Mesenchymal stem cell (in vitro differentiated cells and primary cell): ENCODE measurements at regions not wholly inside any gene's neighbourhood (a gene's known extent, or its start where the extent isn't known, plus 50 kb on each side); places are given as distances from the start of the nearest gene placed in this dataset.

ENCODE experiments used
- DNase-seq: peaks from one replicate; pipeline ENCODE4 v3.0.0-alpha.2; 2013
- H2AFZ ChIP-seq: one replicate; pipeline ENCODE4 v1.6.1; 2013; ENCODE audit warnings: low read depth, mild to moderate bottlenecking, control low read depth, inconsistent platforms, low read length, moderate library complexity
- H2AK5ac ChIP-seq: 2 replicates; pipeline ENCODE4 v1.6.1; 2013; ENCODE audit warnings: low read length, moderate library complexity, mild to moderate bottlenecking, inconsistent platforms; ENCODE audit not compliant: severe bottlenecking
- H2BK120ac ChIP-seq: one replicate; pipeline ENCODE4 v1.6.1; 2013; ENCODE audit warnings: low read depth, mild to moderate bottlenecking, inconsistent platforms, low read length, moderate library complexity
- H2BK12ac ChIP-seq, 2 experiments: one replicate each; pipeline ENCODE4 v1.6.1; 2013; ENCODE audit warnings: inconsistent platforms in 2 of 2, low read length in 2 of 2, mild to moderate bottlenecking in 2 of 2, moderate library complexity in 2 of 2, control low read depth in 1 of 2
- H2BK15ac ChIP-seq: one replicate; pipeline ENCODE4 v1.6.1; 2013; ENCODE audit warnings: mild to moderate bottlenecking, low read depth, inconsistent platforms; ENCODE audit not compliant: poor library complexity, severe bottlenecking
- H2BK5ac ChIP-seq: 2 replicates; pipeline ENCODE4 v1.6.1; 2013; ENCODE audit warnings: low read depth, mild to moderate bottlenecking, low read length, control low read depth, inconsistent platforms; ENCODE audit not compliant: poor library complexity, severe bottlenecking
- H3K14ac ChIP-seq, 2 experiments: one replicate each; pipeline ENCODE4 v1.6.1; 2013; ENCODE audit warnings: inconsistent platforms in 2 of 2, low read length in 2 of 2, control low read depth in 1 of 2, mild to moderate bottlenecking in 1 of 2, moderate library complexity in 1 of 2
- H3K18ac ChIP-seq, 2 experiments: one replicate each; pipeline ENCODE4 v1.6.1; 2013; ENCODE audit warnings: inconsistent platforms in 2 of 2, low read length in 2 of 2, control low read depth in 1 of 2, low read depth in 1 of 2, mild to moderate bottlenecking in 1 of 2
- H3K23ac ChIP-seq, 2 experiments: one replicate each; pipeline ENCODE4 v1.6.1; 2013; ENCODE audit warnings: inconsistent platforms in 2 of 2, low read length in 2 of 2, mild to moderate bottlenecking in 2 of 2, moderate library complexity in 2 of 2, control low read depth in 1 of 2
- H3K27ac ChIP-seq: 2 replicates; pipeline ENCODE4 v1.5.1; 2013; ENCODE audit warnings: mild to moderate bottlenecking, moderate library complexity, low read length, control low read depth, inconsistent platforms; ENCODE audit not compliant: poor library complexity, severe bottlenecking
- H3K27me3 ChIP-seq, 2 experiments: 2 replicates each; pipeline versions ENCODE4 v1.6.1 to v1.7.0; 2013; ENCODE audit warnings: low read length in 2 of 2, mild to moderate bottlenecking in 2 of 2, moderate library complexity in 2 of 2, control low read depth in 1 of 2, inconsistent platforms in 1 of 2; ENCODE audit not compliant: control insufficient read depth in 1 of 2, insufficient read depth in 1 of 2
- H3K36me3 ChIP-seq, 2 experiments: 2 replicates each; pipeline versions ENCODE4 v1.6.1 to v1.7.0; 2013; ENCODE audit warnings: low read length in 2 of 2, control low read depth in 1 of 2, inconsistent platforms in 1 of 2, low read depth in 1 of 2, mild to moderate bottlenecking in 1 of 2; ENCODE audit not compliant: insufficient read depth in 2 of 2, control insufficient read depth in 1 of 2
- H3K4ac ChIP-seq, 2 experiments: one replicate each; pipeline ENCODE4 v1.6.1; 2013; ENCODE audit warnings: inconsistent platforms in 2 of 2, low read length in 2 of 2, mild to moderate bottlenecking in 2 of 2, moderate library complexity in 2 of 2, control low read depth in 1 of 2, low read depth in 1 of 2
- H3K4me1 ChIP-seq: 2 replicates; pipeline ENCODE4 v1.6.1; 2013; ENCODE audit warnings: low read depth, low read length, control low read depth; ENCODE audit not compliant: control insufficient read depth, insufficient read depth
- H3K4me2 ChIP-seq: 2 replicates; pipeline ENCODE4 v1.6.1; 2013; ENCODE audit warnings: low read length, mild to moderate bottlenecking, inconsistent platforms; ENCODE audit not compliant: poor library complexity, severe bottlenecking
- H3K4me3 ChIP-seq, 2 experiments: 2 replicates each; pipeline versions ENCODE4 v1.5.1 to v1.7.0; 2013; ENCODE audit warnings: low read length in 2 of 2, mild to moderate bottlenecking in 2 of 2, control low read depth in 1 of 2, low read depth in 1 of 2; ENCODE audit not compliant: insufficient read depth in 1 of 2
- H3K79me1 ChIP-seq: replicated peaks from 2 replicates; pipeline ENCODE4 v1.6.1; 2013; ENCODE audit warnings: mild to moderate bottlenecking, control low read depth, low read length, inconsistent platforms; ENCODE audit not compliant: poor library complexity, severe bottlenecking
- H3K9ac ChIP-seq: 2 replicates; pipeline ENCODE4 v1.7.0; 2013; ENCODE audit warnings: mild to moderate bottlenecking, low read length, moderate library complexity
- H3K9me3 ChIP-seq: 2 replicates; pipeline ENCODE4 v1.7.0; 2013; ENCODE audit warnings: mild to moderate bottlenecking, low read length; ENCODE audit not compliant: control insufficient read depth
- H4K8ac ChIP-seq: one replicate; pipeline ENCODE4 v1.6.1; 2013; ENCODE audit warnings: inconsistent platforms, mild to moderate bottlenecking, low read length, moderate library complexity
- H4K91ac ChIP-seq: one replicate; pipeline ENCODE4 v1.6.1; 2013; ENCODE audit warnings: mild to moderate bottlenecking, low read length, inconsistent platforms
- WGBS: methylation state at CpG from one replicate; pipeline ENCODE4 v1.1.7; 2013; ENCODE audit warnings: mixed read lengths; 5-methylcytosine and 5-hydroxymethylcytosine counted together

- H2BK120ac ChIP-seq = no peak overlapping the region
- 82% methylated on average over 2 of the region's 2 CpGs for WGBS
- DNase-seq = no peak
These were observed 622.9 kb upstream of the SGO1 start for GRCh38 chr3:20808864-20809263.

GRCh38 chr3:20798666-20799065 lies 612.7 kb upstream of the SGO1 start:
- Histone ChIP-seq H3K9ac (no peak overlapping the region), H2AFZ (no peak overlapping the region), H3K18ac (no peak overlapping the region), H3K79me1 (no peaks in the 10 kb centered on the region), H2BK120ac (no peak overlapping the region), H3K27ac (no peak overlapping the region), H3K4me3 (no peak overlapping the region), H4K91ac (no peak overlapping the region), H3K9me3 (peaks cover 18% of the 10 kb centered on the region), H2BK15ac (no peak overlapping the region), H3K23ac (no peak overlapping the region), H3K4me1 (no peaks in the 10 kb centered on the region), H3K4ac (no peak overlapping the region), H3K36me3 (no peaks in the 10 kb centered on the region), H4K8ac (no peak overlapping the region), H2AK5ac (no peak overlapping the region), H3K4me2 (no peak overlapping the region), H3K27me3 (no peaks in the 10 kb centered on the region), H2BK5ac (no peak overlapping the region), H3K14ac (no peak overlapping the region), H2BK12ac (no peak overlapping the region)
- no peak for DNase-seq
- no CpG with 5 or more reads among the region's 1 CpG for WGBS

More at GRCh38 chr3:20808864-20809263, 622.9 kb upstream of the SGO1 start:
- Histone ChIP-seq H3K4me2 (no peak overlapping the region), H3K79me1 (no peaks in the 10 kb centered on the region), H3K27me3 (no peaks in the 10 kb centered on the region), H2BK5ac (no peak overlapping the region), H3K4me3 (no peak overlapping the region), H3K9me3 (peaks cover 17% of the 10 kb centered on the region), H2BK12ac (no peak overlapping the region), H3K18ac (no peak overlapping the region), H3K23ac (no peak overlapping the region), H3K4ac (no peak overlapping the region), H2BK15ac (no peak overlapping the region), H2AK5ac (no peak overlapping the region), H3K14ac (no peak overlapping the region), H2AFZ (no peak overlapping the region), H3K9ac (no peak overlapping the region), H3K4me1 (no peaks in the 10 kb centered on the region), H4K91ac (no peak overlapping the region), H3K27ac (no peak overlapping the region), H3K36me3 (no peaks in the 10 kb centered on the region), H4K8ac (no peak overlapping the region)

- no peak overlapping the region for H2BK12ac ChIP-seq
- H3K14ac ChIP-seq = no peak overlapping the region
- H3K27ac ChIP-seq = no peak overlapping the region
- no peaks in the 10 kb centered on the region for H3K27me3 ChIP-seq
- H2BK15ac ChIP-seq = no peak overlapping the region
- H2AFZ ChIP-seq = no peak overlapping the region
- 80% methylated on average over 4 of the region's 4 CpGs for WGBS
- H2BK120ac ChIP-seq = no peak overlapping the region
- H3K18ac ChIP-seq = no peak overlapping the region
- no peak overlapping the region for H3K23ac ChIP-seq
- H2AK5ac ChIP-seq = no peak overlapping the region
- H3K4ac ChIP-seq = no peak overlapping the region
- H4K8ac ChIP-seq = no peak overlapping the region
- no peaks in the 10 kb centered on the region for H3K36me3 ChIP-seq
- no peaks in the 10 kb centered on the region for H3K4me1 ChIP-seq
- H4K91ac ChIP-seq = no peak overlapping the region
- no peaks in the 10 kb centered on the region for H3K9me3 ChIP-seq
- H3K79me1 ChIP-seq = no peaks in the 10 kb centered on the region
- no peak for DNase-seq
- no peak overlapping the region for H3K4me3 ChIP-seq
- H2BK5ac ChIP-seq = no peak overlapping the region
- H3K9ac ChIP-seq = no peak overlapping the region
- no peak overlapping the region for H3K4me2 ChIP-seq
These were observed 601.0 kb upstream of the SGO1 start for GRCh38 chr3:20787005-20787404.

GRCh38 chr3:20776692-20777091 lies 590.7 kb upstream of the SGO1 start:
- Histone ChIP-seq H3K4me2 (no peak overlapping the region), H3K36me3 (no peaks in the 10 kb centered on the region), H3K4me3 (no peak overlapping the region), H3K9ac (no peak overlapping the region), H3K23ac (no peak overlapping the region), H3K14ac (no peak overlapping the region), H2AFZ (no peak overlapping the region), H3K9me3 (peaks cover 5% of the 10 kb centered on the region), H3K18ac (no peak overlapping the region), H2BK120ac (no peak overlapping the region), H4K8ac (no peak overlapping the region), H3K4ac (no peak overlapping the region), H2AK5ac (no peak overlapping the region), H2BK12ac (no peak overlapping the region), H4K91ac (no peak overlapping the region), H2BK5ac (no peak overlapping the region), H3K79me1 (no peaks in the 10 kb centered on the region), H2BK15ac (no peak overlapping the region), H3K27ac (no peak overlapping the region), H3K4me1 (no peaks in the 10 kb centered on the region), H3K27me3 (no peaks in the 10 kb centered on the region)
- WGBS = no CpG with 5 or more reads among the region's 1 CpG
- no peak for DNase-seq
